ENCODE measurements at regions not wholly inside any gene's neighbourhood (a gene's known extent, or its start where the extent isn't known, plus 50 kb on each side); places are given as distances from the start of the nearest gene placed in this dataset.

GRCh38 chr3:19093084-19093483 is 55.2 kb upstream of the KCNH8 start:
- DNase-seq (ENCODE audit: low spot score), result no peak

GRCh38 chr3:19077388-19077787 is 70.9 kb upstream of the KCNH8 start:
- DNase-seq (ENCODE audit: low spot score), result no peak

GRCh38 chr3:19075037-19075436 is 73.3 kb upstream of the KCNH8 start:
- no peak for DNase-seq (ENCODE audit: low spot score)

- DNase-seq (ENCODE audit: low spot score), result no peak
Observed at GRCh38 chr3:19074257-19074900, 73.9 kb upstream of the KCNH8 start.

GRCh38 chr3:19073341-19074105 is 74.8 kb upstream of the KCNH8 start:
- DNase-seq (ENCODE audit: low spot score), result no peak

- no peak for DNase-seq (ENCODE audit: low spot score)
Observed at GRCh38 chr3:19070325-19070724, 78.0 kb upstream of the KCNH8 start.

- no peak for DNase-seq (ENCODE audit: low spot score)
Observed at GRCh38 chr3:19065027-19065426, 83.3 kb upstream of the KCNH8 start.

- no peak for DNase-seq (ENCODE audit: low spot score)
Observed at GRCh38 chr3:19063936-19064335, 84.4 kb upstream of the KCNH8 start.

- DNase-seq (ENCODE audit: low spot score), result no peak
Observed at GRCh38 chr3:19060404-19060803, 87.9 kb upstream of the KCNH8 start.

- no peak for DNase-seq (ENCODE audit: low spot score)
Observed at GRCh38 chr3:19052874-19053273, 95.4 kb upstream of the KCNH8 start.

- DNase-seq (ENCODE audit: low spot score), result no peak
Observed at GRCh38 chr3:19046440-19046839, 101.9 kb upstream of the KCNH8 start.

GRCh38 chr3:19030522-19030839 is 117.8 kb upstream of the KCNH8 start:
- DNase-seq (ENCODE audit: low spot score), result no peak

GRCh38 chr3:19029837-19030521 is 118.3 kb upstream of the KCNH8 start:
- no peak for DNase-seq (ENCODE audit: low spot score)

- DNase-seq (ENCODE audit: low spot score), result no peak
Observed at GRCh38 chr3:19025441-19025840, 122.9 kb upstream of the KCNH8 start.

- no peak for DNase-seq (ENCODE audit: low spot score)
Observed at GRCh38 chr3:19022546-19022945, 125.8 kb upstream of the KCNH8 start.

- DNase-seq (ENCODE audit: low spot score), result no peak
Observed at GRCh38 chr3:19016851-19017250, 131.5 kb upstream of the KCNH8 start.

GRCh38 chr3:19013879-19014278 is 134.4 kb upstream of the KCNH8 start:
- no peak for DNase-seq (ENCODE audit: low spot score)

GRCh38 chr3:19012846-19013245 is 135.5 kb upstream of the KCNH8 start:
- no peak for DNase-seq (ENCODE audit: low spot score)

- no peak for DNase-seq (ENCODE audit: low spot score)
Observed at GRCh38 chr3:19002606-19003005, 145.7 kb upstream of the KCNH8 start.

- DNase-seq (ENCODE audit: low spot score), result no peak
Observed at GRCh38 chr3:18998069-18998468, 150.2 kb upstream of the KCNH8 start.

GRCh38 chr3:18992709-18993108 is 155.6 kb upstream of the KCNH8 start:
- no peak for DNase-seq (ENCODE audit: low spot score)

- DNase-seq (ENCODE audit: low spot score), result no peak
Observed at GRCh38 chr3:18989237-18989795, 159.0 kb upstream of the KCNH8 start.

GRCh38 chr3:18988614-18989229 is 159.6 kb upstream of the KCNH8 start:
- DNase-seq (ENCODE audit: low spot score), result peak; percentile 11
